ENCODE measurements at regions not wholly inside any gene's neighbourhood (a gene's known extent, or its start where the extent isn't known, plus 50 kb on each side); places are given as distances from the start of the nearest gene placed in this dataset.
"Not testable (repeated sequence)": the region's sequence is repeated elsewhere in the genome, so short reads cannot be mapped to it uniquely, and the experiment has no call there.

DNA sequence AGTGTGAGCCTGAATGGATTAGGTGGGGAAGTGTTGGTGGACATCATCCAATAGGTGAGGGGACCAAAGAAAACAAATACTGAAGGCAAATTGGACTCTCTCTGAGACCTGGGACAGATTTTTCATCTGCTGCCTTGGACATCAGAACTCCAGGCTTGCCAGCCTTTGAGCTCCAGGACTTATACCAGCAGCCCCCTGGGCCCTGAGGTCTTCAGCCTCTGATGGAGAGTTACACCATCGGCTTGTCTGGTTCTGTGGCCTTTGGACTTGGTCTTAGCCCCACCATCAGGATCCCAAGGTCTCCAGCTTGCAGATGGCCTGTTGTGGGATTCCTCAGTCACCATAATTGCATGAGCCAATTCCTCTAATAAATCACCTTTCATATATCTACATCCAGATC is 80.8 kb upstream of the SLC8A3 start:
- no peak for DNase-seq (ENCODE audit: low read depth)

DNA sequence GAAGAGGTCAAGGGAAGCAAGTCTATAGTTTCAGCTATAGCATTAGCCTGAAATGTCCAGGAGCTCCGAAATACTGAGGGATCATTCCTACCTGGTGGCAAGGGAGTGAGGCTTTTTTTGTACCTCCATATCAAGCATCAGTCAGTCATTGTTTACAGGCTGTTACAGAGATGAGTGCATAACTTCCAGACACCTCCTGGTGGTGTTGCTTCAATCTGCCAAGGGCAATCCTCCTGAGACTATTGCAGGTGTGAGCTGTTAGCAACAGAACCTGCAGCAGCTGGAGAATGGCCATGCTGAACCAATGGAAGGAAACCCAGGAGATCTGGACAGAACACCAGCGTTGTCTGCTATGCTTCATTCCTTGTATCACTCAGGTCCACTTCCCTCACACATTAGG is 80.0 kb upstream of the SLC8A3 start:
- no peak for DNase-seq (ENCODE audit: low read depth)

DNA sequence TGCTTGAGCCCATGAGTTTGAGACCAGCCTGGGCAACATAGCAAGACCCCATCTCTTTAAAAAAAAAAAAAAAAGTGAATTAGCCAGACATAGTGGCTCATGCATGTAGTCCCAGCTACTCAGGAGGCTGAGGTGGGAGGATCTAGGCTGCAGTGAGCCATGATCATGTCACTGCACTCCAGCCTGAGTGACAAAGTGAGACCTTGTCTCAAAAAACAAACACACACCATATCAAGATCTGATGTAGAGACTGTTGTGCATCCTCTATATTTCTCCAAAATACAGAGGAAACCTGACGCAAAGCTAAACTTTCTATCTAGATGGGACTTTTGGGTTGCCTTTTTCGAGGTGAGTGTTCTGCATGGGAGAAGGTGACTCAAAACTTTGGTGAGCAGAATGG is 77.4 kb upstream of the SLC8A3 start:
- DNase-seq (ENCODE audit: low read depth) = no peak

DNA sequence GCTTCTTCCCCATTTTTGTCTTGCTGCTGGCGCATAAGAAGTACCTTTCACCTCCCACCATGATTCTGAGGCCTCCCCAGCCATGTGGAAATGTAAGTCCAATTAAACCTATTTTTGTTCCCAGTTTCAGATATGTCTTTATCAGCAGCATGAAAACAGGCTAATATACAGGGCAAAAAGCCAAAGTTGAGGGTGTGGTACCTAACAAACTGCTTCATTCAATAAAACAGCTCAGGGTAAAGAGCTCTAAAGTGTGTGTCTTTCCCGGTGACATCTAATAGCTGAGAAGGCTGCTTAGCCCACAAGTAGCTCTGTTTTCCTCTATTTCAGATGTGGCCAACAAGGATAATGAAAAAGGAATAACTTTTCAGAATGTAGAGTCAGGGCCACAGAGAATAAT is 76.7 kb upstream of the SLC8A3 start:
- DNase-seq (ENCODE audit: low read depth) = no peak

DNA sequence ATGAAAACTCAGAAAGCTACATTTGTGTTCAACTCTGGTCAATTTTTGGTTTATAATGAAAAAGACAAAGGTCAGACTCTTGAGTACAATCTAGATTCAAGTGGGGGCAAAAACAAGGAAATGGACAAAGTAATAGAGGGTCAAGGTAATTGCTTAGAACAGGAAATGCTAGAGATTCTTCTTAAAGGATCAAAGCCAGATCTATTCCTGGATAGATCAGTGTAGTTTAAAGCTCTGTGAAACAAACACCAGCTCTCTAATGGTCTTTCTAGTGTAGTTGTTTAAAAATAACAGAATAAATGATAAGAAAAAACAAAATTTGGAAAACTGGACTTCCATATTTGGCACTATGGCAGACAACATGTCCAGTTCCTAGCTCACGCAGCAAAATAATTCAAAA is 70.7 kb upstream of the SLC8A3 start:
- no peak for DNase-seq (ENCODE audit: low read depth)

DNA sequence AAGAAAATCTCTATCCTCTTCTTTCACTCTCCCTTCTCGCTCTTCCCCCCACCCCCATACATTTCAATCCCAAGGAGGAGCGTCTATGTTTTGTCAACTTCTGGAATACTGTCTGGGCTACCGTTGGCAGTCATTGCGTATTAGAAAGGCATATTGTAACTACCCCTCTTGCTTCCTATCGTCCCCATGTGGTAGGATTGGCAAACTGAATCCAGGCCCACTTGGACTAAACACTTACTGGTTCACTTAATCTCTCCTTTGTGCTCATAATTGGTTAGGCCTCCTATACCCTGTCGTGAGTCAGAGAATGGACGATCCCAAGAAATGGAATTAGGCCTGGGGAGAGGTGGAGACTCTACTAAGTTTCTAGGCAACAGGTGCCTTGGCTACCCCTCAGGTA is 68.8 kb upstream of the SLC8A3 start:
- DNase-seq (ENCODE audit: low read depth) = peak; percentile 31

DNA sequence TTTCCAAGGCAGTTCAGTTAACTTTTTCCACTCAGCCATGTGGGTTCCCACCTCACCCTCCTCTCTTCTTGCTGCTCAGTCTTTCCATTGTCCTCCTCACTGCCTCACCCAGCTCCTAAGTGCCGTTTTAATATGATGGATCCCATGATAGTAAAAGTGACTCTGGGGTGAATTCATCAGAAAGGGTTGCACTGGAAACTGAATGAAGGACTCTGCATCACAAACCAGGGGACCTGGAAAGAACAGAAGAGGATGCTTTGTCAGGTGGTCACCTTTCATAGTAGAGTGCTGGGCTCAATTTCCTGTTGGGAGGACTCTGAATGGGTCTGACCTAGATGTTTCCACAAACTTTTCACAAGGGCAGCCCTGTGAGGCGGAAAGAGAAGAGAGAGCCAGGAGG is 67.8 kb upstream of the SLC8A3 start:
- no peak for DNase-seq (ENCODE audit: low read depth)

DNA sequence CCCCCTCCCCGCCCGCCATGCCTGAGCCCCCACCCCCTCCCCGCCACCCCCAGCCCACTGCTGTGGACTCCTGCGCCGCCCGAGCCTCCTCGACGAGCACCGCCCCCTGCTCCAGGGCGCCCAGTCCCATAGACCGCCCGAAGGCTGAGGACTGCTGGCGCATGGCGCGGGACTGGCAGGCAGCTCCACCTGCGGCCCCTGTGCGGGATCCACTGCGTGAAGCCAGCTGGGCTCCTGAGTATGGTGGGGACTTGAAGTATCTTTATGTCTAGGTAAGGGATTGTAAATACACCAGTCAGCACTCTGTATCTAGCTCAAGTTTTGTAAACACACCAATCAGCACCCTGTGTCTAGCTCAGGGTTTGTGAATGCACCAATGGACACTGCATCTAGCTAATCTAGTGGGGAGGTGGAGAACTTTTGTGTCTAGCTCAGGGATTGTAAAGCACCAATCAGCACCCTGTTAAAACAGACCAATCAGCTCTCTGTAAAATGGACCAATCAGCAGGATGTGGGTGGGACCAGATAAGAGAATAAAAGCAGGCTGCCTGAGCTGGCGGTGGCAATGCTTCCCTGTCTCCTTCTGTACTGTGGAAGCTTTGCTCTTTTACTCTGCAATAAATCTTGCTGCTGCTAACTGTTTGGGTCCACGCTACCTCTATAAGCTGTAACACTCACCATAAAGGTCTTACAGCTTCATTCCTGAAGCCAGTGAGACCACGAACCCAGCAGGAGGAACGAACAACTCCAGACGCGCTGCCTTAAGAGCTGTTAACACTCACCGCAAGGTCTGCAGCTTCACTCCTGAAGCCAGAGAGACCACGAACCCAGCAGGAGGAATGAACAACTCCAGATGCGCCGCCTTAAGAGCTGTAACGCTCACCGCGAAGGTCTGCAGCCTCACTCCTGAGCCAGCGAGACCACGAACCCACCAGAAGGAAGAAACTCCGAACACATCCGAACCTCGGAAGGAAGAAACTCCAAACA is 66.6 kb upstream of the SLC8A3 start:
- peak; percentile 5 for DNase-seq (ENCODE audit: low read depth)

DNA sequence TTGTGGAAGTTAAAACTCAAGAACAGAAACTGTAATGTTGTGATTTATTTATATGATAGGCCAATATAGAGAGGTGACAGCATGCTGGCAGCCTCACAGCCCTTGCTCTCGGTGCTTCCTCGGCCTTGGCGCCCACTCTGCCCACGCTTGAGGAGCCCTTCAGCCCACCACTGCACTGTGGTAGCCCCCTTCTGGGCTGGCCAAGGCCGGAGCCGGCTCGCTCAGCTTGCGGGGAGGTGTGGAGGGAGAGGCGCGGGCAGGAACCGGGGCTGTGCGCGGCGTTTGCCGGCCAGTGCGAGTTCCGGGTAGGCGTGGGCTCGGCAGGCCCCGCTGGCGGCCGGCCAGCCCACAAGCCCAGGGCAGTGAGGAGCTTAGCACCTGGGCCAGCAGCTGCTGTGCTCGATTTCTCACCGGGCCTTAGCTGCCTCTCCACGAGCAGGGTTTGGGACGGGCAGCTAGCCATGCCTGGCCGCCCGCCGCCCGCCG is 65.8 kb upstream of the SLC8A3 start:
- DNase-seq (ENCODE audit: low read depth) = peak; percentile 81

DNA sequence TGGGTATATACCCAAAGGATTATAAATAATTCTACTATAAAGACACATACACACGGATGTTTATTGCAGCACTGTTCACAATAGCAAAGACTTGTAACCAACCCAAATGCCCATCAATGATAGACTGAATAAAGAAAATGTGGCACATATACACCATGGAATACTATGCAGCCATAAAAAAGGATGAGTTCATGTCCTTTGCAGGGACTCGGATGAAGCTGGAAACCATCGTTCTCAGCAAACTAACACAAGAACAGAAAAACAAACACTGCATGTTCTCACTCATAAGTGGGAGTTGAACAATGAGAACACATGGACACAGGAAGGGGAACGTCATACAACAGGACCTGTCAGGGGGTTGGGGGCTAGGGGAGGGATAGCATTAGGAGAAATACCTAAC is 64.8 kb upstream of the SLC8A3 start:
- not testable (repeated sequence) for DNase-seq (ENCODE audit: low read depth)

DNA sequence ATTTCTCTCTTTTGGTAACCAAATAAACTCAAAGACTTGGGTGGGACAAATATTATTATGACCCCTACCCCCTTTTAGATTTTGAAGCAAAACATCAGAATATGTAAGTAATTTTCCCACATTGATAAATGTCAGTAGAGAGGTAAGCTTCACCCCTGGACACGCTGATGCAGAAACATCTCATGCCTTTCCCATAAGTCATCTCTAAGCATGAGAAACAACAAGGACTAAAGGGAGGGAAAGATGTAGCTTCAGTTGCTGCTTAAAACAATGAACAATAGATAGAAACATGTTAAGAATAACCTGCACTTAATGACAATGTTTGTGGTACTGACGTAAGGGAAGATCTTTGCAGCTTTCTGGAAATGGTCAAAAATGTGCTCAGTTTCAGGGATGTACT is 56.3 kb upstream of the SLC8A3 start:
- no peak for DNase-seq (ENCODE audit: low read depth)

DNA sequence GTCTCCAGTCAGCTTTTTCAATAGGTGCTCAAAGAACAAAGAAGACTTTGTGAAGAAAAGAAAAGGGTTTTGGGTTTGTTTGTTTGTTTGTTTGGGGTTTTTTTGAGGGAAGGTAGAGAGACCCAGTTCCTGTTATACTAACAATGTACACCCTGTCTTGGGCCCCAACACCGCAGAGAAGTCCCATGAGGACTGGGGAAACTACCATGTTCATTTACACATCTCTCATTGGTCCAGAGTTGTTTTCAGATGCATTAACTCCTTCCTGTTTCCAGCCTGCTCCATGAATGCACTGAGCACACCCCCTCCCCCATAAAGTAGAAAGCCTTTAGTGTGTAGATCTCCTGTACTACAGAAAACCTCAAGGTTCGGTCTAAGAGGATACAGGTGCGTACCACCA is 51.1 kb upstream of the SLC8A3 start:
- DNase-seq (ENCODE audit: low read depth) = no peak

DNA sequence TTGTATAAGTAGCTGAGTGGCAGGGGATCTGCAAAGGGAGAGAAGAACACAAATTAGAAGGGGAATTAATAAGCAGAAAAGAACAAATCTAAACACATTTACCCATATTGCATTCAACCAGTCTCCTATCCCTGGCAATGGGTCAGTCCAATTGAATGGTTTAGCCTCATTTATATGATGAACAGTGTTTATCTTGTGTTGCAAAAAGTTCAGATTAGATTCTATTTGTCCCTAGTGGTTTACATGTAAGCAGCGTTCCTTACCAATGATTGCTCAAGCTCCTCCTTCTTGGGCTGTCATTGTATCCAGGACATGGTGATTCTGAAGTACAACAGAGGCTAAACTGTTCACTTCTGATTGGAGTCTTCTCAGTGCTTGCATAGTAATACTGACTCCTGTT is 49.9 kb upstream of the SLC8A3 start:
- DNase-seq (ENCODE audit: low read depth) = not testable (repeated sequence)
